GM21360 (cell line): ENCODE measurements at regions not wholly inside any gene's neighbourhood (a gene's known extent, or its start where the extent isn't known, plus 50 kb on each side); places are given as distances from the start of the nearest gene placed in this dataset.

Experiments used
- ATAC-seq: cut with Tn5 transposase; IDR thresholded peaks from one replicate; pipeline ENCODE4 v1.9.1; 2021; ENCODE audit warnings: mild to moderate bottlenecking, moderate library complexity; ENCODE audit not compliant: unreplicated experiment

DNA sequence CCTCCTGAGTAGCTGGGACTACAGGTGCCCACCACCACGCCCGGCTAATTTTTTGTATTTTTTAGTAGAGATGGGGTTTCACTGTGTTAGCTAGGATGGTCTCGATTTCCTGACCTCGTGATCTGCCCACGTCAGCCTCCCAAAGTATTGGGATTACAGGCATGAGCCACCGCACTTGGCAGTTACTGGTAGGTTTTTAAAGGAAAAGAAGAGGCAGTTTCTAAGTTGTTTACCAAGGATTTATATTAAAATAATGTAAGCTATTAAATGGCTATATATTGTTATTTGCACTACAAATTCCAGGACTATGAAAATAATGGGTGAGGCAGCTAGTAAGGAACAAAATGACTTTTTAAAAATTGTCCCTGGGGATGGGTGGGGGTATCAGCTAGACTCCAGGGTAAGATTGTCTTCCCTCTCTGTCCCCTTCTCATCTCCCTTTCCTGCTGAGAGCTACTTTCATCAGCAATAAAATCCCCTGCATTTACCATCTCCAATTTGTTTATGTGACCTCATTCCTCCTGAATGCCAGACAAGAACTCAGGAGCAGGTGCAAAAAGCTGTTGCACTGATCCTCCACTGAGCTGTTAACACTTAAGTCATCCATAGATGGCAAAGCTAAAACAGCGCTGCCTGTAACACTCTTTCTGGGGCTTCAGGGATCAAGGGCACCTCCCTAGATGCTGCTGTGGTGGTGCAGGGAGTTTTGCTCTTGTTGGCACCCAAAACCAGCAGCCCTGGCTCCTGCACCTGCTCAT is 165.2 kb downstream of the ZPLD1 start:
- no peak for ATAC-seq

DNA sequence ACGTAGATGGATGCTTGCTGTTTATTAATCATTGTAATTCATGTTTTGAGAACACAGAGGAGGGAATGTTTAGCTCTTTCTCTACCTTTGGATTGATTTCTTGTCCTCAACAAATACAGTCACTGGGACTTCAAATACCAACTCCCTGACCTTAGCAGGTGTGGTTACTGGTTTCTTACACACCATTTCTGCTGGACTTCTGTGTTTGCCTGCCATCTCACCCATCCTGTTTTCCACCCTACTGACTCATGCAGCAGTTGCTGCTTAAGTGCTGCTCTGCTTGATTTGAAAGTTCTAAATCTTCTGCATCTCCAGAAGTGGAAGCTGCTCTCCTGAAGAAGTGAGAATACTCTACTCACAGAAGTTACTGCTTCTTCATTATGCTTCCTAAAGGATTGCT is 170.3 kb downstream of the ZPLD1 start:
- no peak for ATAC-seq

GRCh38 chr3:102608875-102609274 is 174.1 kb downstream of the ZPLD1 start:
- no peak for ATAC-seq

- ATAC-seq: no peak
Observed at GRCh38 chr3:102614021-102614569, 179.3 kb downstream of the ZPLD1 start.

DNA sequence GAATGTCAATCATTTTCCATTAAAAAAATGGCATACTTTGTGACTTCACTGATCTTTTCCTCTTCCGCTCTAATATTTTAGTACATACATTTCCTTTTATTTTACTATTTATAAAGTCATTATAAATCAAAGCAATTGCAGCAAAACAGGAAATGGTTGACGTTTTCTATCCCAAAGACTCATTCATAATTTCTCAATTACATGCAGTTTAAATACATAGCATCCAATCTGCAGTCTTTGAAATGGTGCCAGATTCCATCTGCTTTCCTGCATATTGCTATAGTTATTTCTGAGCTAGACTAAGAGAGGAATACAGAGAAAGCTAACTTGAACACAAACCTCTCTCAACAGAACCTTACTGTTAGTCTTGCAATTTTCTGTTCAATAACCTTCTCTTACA is 179.8 kb downstream of the ZPLD1 start:
- ATAC-seq: no peak

- ATAC-seq: no peak
Observed at GRCh38 chr3:102617381-102617780, 182.6 kb downstream of the ZPLD1 start.

- no peak for ATAC-seq
Observed at GRCh38 chr3:102619361-102619760, 184.5 kb downstream of the ZPLD1 start.

- ATAC-seq: no peak
Observed at GRCh38 chr3:102629943-102630342, 195.1 kb downstream of the ZPLD1 start.

DNA sequence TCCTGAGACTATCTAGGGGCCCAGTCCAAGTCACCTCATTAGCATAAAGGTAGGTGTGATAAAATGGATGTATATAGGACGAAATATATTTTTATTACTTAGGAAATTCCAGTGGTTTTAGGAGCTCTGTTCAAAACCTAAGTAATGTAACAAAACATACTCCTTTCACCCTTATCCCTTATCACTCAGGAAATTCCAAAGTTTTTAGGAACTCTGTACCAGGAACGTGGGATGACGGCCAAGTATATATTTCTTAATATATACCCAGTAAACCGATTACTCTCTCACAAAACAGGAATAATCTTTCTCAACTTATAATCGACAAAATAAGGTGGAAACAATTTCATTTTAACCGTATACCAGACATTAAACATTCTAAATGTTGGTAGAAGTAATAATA is 195.7 kb downstream of the ZPLD1 start:
- ATAC-seq: no peak

GRCh38 chr3:102643546-102643945 is 208.7 kb downstream of the ZPLD1 start:
- ATAC-seq: no peak

DNA sequence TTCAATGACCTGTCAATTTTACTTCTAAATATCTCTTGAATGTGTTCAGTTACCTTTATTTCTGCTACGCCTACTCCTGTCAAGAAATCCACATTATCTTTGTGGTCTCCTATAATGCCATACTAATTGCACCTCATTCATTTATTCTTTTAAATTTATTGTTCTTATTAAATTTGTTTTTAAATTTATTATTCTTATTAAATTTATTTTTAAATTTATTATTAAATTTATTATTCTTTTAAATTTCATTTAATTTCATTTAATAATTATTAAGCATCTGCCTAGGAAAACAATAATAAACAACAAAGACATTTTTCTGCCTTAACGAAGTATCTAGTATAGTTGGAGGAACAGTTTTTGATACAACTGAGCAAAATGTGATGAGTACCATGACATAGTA is 211.7 kb downstream of the ZPLD1 start:
- ATAC-seq: no peak

- no peak for ATAC-seq
Observed at GRCh38 chr3:102660653-102661052, 225.8 kb downstream of the ZPLD1 start.

GRCh38 chr3:102661707-102662497 is 227.1 kb downstream of the ZPLD1 start:
- ATAC-seq: no peak

- ATAC-seq: no peak
Observed at GRCh38 chr3:102662498-102662772, 227.6 kb downstream of the ZPLD1 start.

DNA sequence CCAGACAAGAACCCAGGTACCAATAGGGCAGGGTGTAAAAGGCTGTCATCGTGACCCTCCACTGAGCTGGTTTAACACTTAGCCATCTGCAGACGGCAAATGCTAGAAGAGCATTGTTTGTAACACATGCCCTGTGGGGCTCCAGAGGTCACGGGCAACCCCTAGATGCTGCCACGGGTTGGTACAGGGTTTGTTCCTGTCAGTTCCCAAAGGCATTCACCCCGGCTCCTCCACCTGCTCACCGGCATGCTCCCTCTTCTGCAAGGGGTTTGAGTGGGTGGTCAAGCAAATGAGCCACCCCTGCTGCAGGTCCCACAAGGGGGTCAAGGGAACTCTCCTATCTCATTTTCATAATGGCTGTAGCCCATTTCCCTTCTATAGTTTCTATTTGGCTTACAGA is 229.3 kb downstream of the ZPLD1 start:
- ATAC-seq: no peak

DNA sequence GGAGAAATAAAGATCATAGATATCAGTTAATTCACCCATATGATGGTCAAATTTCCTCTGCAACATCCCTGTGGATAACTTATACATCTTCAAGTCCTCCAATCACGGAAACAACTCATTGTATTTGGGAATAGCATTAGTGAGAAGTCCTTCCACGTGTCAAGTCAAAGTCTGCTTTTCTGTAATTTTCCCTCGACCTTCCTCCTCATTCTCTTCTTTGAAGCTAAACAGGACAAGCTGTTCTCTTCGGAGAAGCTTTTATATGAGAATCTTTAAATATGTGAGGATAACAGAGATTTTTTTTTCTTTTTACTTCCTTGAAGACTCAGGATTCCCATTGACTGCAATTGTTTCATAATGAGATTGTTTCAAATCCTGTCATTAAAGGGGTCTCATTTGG is 230.4 kb downstream of the ZPLD1 start:
- no peak for ATAC-seq

GRCh38 chr3:102668247-102668646 is 233.4 kb downstream of the ZPLD1 start:
- ATAC-seq: no peak

DNA sequence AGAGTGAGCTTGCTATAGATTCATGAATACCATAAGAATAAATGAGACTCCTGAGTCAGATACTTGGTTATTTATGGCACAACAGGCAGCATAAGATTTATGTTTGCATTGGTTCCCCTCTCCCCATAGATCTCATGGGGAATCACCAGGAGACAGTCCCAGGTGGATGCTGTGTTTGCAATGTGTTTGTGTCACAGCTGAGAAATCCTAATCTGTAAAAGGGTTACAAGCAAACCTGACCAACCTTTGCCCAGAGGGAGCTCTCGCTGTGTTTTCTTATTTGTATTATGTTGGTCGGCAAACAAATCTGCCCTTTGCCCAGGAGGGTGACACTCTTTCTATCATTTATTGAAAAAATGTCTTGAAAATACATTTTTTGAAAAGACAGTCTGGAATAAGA is 236.2 kb downstream of the ZPLD1 start:
- no peak for ATAC-seq

GRCh38 chr3:102672305-102672704 is 237.5 kb downstream of the ZPLD1 start:
- ATAC-seq: no peak

DNA sequence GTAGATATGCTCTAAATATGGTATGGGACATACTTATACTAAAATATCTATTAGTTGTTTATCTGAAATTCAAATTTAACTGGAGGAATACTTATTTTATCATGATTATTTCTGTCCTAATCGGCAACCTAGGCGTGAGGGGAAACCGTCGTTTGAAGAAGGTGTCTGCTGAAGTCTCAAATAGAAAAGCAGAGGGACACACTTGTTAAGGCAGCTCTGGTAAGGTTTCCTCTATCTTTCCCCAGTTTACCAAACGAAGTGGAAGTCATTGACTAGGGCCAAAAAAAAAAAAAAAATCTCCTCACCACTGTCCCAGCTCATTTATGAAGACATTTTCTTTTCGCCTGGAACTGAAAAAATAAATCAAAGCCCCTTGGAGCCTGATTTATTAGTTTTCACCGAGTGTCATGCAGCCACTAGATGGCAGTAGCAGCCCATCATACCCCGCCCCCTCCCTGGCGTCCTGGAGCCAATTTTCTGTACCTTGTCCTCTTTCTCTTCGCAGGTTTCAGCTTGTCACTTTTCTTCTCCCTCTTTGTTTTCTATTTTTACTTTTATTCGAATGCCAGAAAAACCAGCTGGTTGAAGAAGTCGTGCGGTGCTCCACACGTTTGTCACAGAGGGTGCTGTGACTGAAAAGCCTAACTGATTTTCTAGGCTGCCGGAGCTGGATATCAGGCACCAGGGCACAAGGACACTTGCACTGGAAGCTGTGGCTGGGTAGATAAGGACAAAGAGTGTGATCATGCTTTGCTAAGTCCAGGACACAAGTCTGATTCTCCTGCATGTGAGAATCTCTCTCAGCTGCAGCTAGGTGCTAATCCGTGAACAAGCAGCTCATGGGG is 238.7 kb downstream of the ZPLD1 start:
- ATAC-seq: peak; percentile 83

DNA sequence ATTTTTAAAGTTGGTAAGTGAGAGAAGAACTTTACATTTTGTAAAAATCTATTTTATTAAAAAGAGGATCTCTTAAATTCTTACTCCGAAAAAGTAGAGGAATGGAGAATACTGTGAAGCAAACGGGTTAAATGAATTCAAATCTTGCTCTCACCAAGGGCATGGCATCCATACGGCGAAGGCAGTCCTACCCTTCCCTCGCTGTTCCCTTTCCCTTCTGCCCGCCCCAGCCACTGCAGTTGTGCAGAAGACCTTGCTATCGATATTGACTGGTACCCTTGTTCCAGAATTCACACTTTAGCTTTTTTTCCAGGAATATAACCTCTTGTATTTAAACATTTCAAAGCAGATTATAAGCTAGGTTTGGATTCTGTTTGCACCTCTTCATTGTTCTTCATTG is 239.5 kb downstream of the ZPLD1 start:
- no peak for ATAC-seq
